Neural cell (in vitro differentiated cells): ENCODE measurements at regions not wholly inside any gene's neighbourhood (a gene's known extent, or its start where the extent isn't known, plus 50 kb on each side); places are given as distances from the start of the nearest gene placed in this dataset.

ENCODE experiments used
- H2AFZ ChIP-seq: fragments of 200-600, 300-800 bp; sonication (generic), shearing (Covaris generic); 2 replicates; pipeline ENCODE4 v1.6.0; 2014; ENCODE audit warnings: low read depth, mild to moderate bottlenecking, antibody characterized with exemption, low read length, moderate library complexity
- H3F3A ChIP-seq: fragments of 200-600 bp; shearing (Covaris generic); 2 replicates; pipeline ENCODE4 v1.6.1; 2016; ENCODE audit warnings: mild to moderate bottlenecking, moderate library complexity, mixed read lengths, antibody characterized with exemption, low read length; ENCODE audit not compliant: insufficient read depth, poor library complexity, severe bottlenecking
- H3K27ac ChIP-seq: fragments of 200-600, 300-800 bp; sonication (generic), shearing (Covaris generic); 2 replicates; pipeline ENCODE4 v1.5.1; 2014; ENCODE audit warnings: mild to moderate bottlenecking, low read length, moderate library complexity
- H3K27me3 ChIP-seq: fragments of 300-800, 200-600 bp; sonication (generic), shearing (Covaris generic); 2 replicates; pipeline ENCODE4 v1.6.0; 2014; ENCODE audit warnings: mild to moderate bottlenecking, low read depth, low read length, moderate library complexity; ENCODE audit not compliant: insufficient read depth
- H3K36me3 ChIP-seq: fragments of 300-800, 200-600 bp; sonication (generic), shearing (Covaris generic); 2 replicates; pipeline ENCODE4 v1.5.1; 2014; ENCODE audit warnings: mild to moderate bottlenecking, antibody characterized with exemption, low read length, moderate library complexity; ENCODE audit not compliant: insufficient read depth
- H3K4me2 ChIP-seq: fragments of 300-800, 200-600 bp; sonication (generic), shearing (Covaris generic); 2 replicates; pipeline ENCODE4 v1.6.0; 2014; ENCODE audit warnings: mild to moderate bottlenecking, low read length
- H3K4me3 ChIP-seq: fragments of 300-800, 200-600 bp; sonication (generic), shearing (Covaris generic); 2 replicates; pipeline ENCODE4 v1.5.1; 2014; ENCODE audit warnings: mild to moderate bottlenecking, low read length, moderate library complexity
- H3K79me2 ChIP-seq: fragments of 200-600 bp; shearing (Covaris generic); replicated peaks from 2 replicates; pipeline ENCODE4 v1.6.0; 2014; ENCODE audit warnings: mild to moderate bottlenecking, low read length, moderate library complexity; ENCODE audit not compliant: insufficient read depth
- H3K9ac ChIP-seq: fragments of 300-800, 200-600 bp; sonication (generic), shearing (Covaris generic); 2 replicates; pipeline ENCODE4 v1.6.1; 2016; ENCODE audit warnings: mild to moderate bottlenecking, low read length, mixed read lengths
- H3K9me2 ChIP-seq: fragments of 200-600 bp; shearing (Covaris generic); 2 replicates; pipeline ENCODE4 v1.6.1; 2016; ENCODE audit warnings: mild to moderate bottlenecking, low read length, mixed read lengths; ENCODE audit not compliant: insufficient read depth
- H3K9me3 ChIP-seq: fragments of 200-600, 300-800 bp; sonication (generic), shearing (Covaris generic); 2 replicates; pipeline ENCODE4 v1.6.1; 2016; ENCODE audit warnings: mild to moderate bottlenecking, mixed run types, low read length, moderate library complexity, mixed read lengths
- H4K20me1 ChIP-seq: fragments of 200-600 bp; shearing (Covaris generic); 2 replicates; pipeline ENCODE4 v1.6.1; 2016; ENCODE audit warnings: mild to moderate bottlenecking, mixed run types; ENCODE audit not compliant: insufficient read depth
- CTCF ChIP-seq: fragments of 450-650 bp; IDR thresholded peaks from 2 replicates; pipeline ENCODE4 v1.5.1; 2014; ENCODE audit warnings: antibody characterized with exemption, mild to moderate bottlenecking, moderate library complexity; ENCODE audit not compliant: poor library complexity, severe bottlenecking
- EP300 ChIP-seq: fragments of 450-650 bp; conservative IDR thresholded peaks from 2 replicates; pipeline ENCODE4 v1.6.1; 2014; ENCODE audit warnings: antibody characterized with exemption, mild to moderate bottlenecking, moderate library complexity; ENCODE audit not compliant: poor library complexity, severe bottlenecking
- EZH2 ChIP-seq: fragments of 200-600, 300-800 bp; shearing (Covaris generic), sonication (generic); IDR thresholded peaks from 2 replicates; pipeline ENCODE4 v1.6.1; 2014; ENCODE audit warnings: antibody characterized with exemption, low read length, borderline replicate concordance, mild to moderate bottlenecking; ENCODE audit not compliant: insufficient read depth, poor library complexity, severe bottlenecking
- MXI1 ChIP-seq: fragments of 450-650 bp; conservative IDR thresholded peaks from 2 replicates; pipeline ENCODE4 v1.6.1; 2014; ENCODE audit warnings: antibody characterized with exemption, mild to moderate bottlenecking; ENCODE audit not compliant: poor library complexity, severe bottlenecking
- POLR2AphosphoS5 ChIP-seq: IDR thresholded peaks from 2 replicates; pipeline ENCODE4 v1.6.1; 2012
- RAD21 ChIP-seq: fragments of 450-650 bp; conservative IDR thresholded peaks from 2 replicates; pipeline ENCODE4 v1.6.1; 2014; ENCODE audit warnings: antibody characterized with exemption, mild to moderate bottlenecking, moderate library complexity
- REST ChIP-seq: IDR thresholded peaks from 2 replicates; pipeline ENCODE4 v1.6.1; 2012; ENCODE audit warnings: borderline replicate concordance
- SMC3 ChIP-seq: fragments of 450-650 bp; conservative IDR thresholded peaks from 2 replicates; pipeline ENCODE4 v1.6.1; 2014; ENCODE audit warnings: antibody characterized with exemption, mild to moderate bottlenecking, moderate library complexity; ENCODE audit not compliant: poor library complexity
- TAF1 ChIP-seq: IDR thresholded peaks from 2 replicates; pipeline ENCODE4 v1.6.1; 2012; ENCODE audit warnings: low read depth

GRCh38 chr2:221704442-221704841, 132.3 kb upstream of the EPHA4 start:
- Histone ChIP-seq H3K27me3 (no peaks in the 10 kb centered on the region), H3F3A (no peaks in the 10 kb centered on the region), H3K36me3 (no peaks in the 10 kb centered on the region), H3K9me2 (no peaks in the 10 kb centered on the region), H3K4me3 (no peak overlapping the region), H3K9ac (no peak overlapping the region), H3K9me3 (no peaks in the 10 kb centered on the region), H3K79me2 (no peaks in the 10 kb centered on the region), H2AFZ (no peak overlapping the region), H4K20me1 (no peaks in the 10 kb centered on the region), H3K4me2 (no peak overlapping the region), H3K27ac (no peak overlapping the region)
- TF ChIP-seq REST (no peak), TAF1 (no peak)

DNA sequence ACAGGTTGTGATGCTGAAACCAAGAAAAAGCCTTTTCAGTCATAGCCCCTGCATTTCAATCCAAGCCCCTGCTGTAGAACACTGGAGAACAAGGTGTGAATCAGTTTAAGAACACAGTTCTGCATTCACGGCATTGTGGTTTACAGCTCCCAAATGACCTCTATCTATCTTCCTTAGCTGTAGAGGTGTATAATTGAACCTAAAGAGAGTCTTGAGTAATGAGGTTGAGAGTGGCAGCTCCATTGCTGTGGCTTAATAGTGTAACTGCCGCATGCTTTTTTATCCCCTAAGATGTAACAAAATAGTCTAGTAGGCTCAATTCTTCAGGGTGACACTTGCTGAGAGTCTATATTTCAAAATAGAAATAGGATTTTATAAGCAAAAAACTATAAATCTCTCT, 121.3 kb upstream of the EPHA4 start:
- Histone ChIP-seq H3K9me2 (no peaks in the 10 kb centered on the region), H4K20me1 (no peaks in the 10 kb centered on the region), H2AFZ (no peak overlapping the region), H3K27ac (no peak overlapping the region), H3K4me2 (no peak overlapping the region), H3K4me3 (no peak overlapping the region), H3K27me3 (no peaks in the 10 kb centered on the region), H3K9me3 (no peaks in the 10 kb centered on the region), H3K9ac (no peak overlapping the region), H3K79me2 (no peaks in the 10 kb centered on the region), H3F3A (no peaks in the 10 kb centered on the region), H3K36me3 (no peaks in the 10 kb centered on the region)
- TF ChIP-seq RAD21 (no peak), EP300 (no peak), CTCF (no peak), POLR2AphosphoS5 (no peak), SMC3 (no peak), EZH2 (no peak), MXI1 (no peak), REST (no peak)
